Activated CD4-positive, alpha-beta T cell treated with anti-CD3 and anti-CD28 coated beads for 4 hours (primary cell): ENCODE measurements at regions not wholly inside any gene's neighbourhood (a gene's known extent, or its start where the extent isn't known, plus 50 kb on each side); places are given as distances from the start of the nearest gene placed in this dataset.

Experiments used
- DNase-seq, 2 donors: peaks; one replicate each; pipeline ENCODE4 v3.0.0-alpha.2; 2020

- no peak for DNase-seq
Observed at GRCh38 chr16:73878611-73879010, 418.0 kb upstream of the PSMD7 start.

- no peak for DNase-seq
Observed at GRCh38 chr16:73877150-73877549, 419.5 kb upstream of the PSMD7 start.

- no peak for DNase-seq
Observed at GRCh38 chr16:73875996-73876690, 420.5 kb upstream of the PSMD7 start.

GRCh38 chr16:73874324-73874723 lies 422.3 kb upstream of the PSMD7 start:
- no peak for DNase-seq

- DNase-seq = no peak
Observed at GRCh38 chr16:73873643-73874042, 423.0 kb upstream of the PSMD7 start.

- DNase-seq = no peak
Observed at GRCh38 chr16:73872856-73873255, 423.8 kb upstream of the PSMD7 start.

- no peak for DNase-seq
Observed at GRCh38 chr16:73871088-73871733, 425.4 kb upstream of the PSMD7 start.

GRCh38 chr16:73869126-73869525 lies 427.5 kb upstream of the PSMD7 start:
- no peak for DNase-seq

GRCh38 chr16:73864868-73865267 lies 431.7 kb upstream of the PSMD7 start:
- DNase-seq = no peak

- DNase-seq = no peak
Observed at GRCh38 chr16:73858326-73858725, 438.3 kb upstream of the PSMD7 start.

GRCh38 chr16:73853968-73854367 lies 442.6 kb upstream of the PSMD7 start:
- no peak for DNase-seq

- no peak for DNase-seq
Observed at GRCh38 chr16:73852561-73852960, 444.1 kb upstream of the PSMD7 start.

- DNase-seq = no peak
Observed at GRCh38 chr16:73848993-73849392, 447.6 kb upstream of the PSMD7 start.

GRCh38 chr16:73847090-73847489 lies 449.5 kb upstream of the PSMD7 start:
- DNase-seq = no peak

GRCh38 chr16:73846356-73846755 lies 450.3 kb upstream of the PSMD7 start:
- no peak for DNase-seq

- DNase-seq = no peak
Observed at GRCh38 chr16:73846007-73846330, 450.6 kb upstream of the PSMD7 start.

GRCh38 chr16:73845238-73846006 lies 451.2 kb upstream of the PSMD7 start:
- no peak for DNase-seq

- no peak for DNase-seq
Observed at GRCh38 chr16:73840728-73841127, 455.9 kb upstream of the PSMD7 start.

- DNase-seq = no peak
Observed at GRCh38 chr16:73831220-73831619, 465.4 kb upstream of the PSMD7 start.

- DNase-seq = no peak
Observed at GRCh38 chr16:73823205-73823849, 473.3 kb upstream of the PSMD7 start.

GRCh38 chr16:73817526-73818324 lies 478.9 kb upstream of the PSMD7 start:
- DNase-seq = no peak

- no peak for DNase-seq
Observed at GRCh38 chr16:73813527-73813926, 483.1 kb upstream of the PSMD7 start.

GRCh38 chr16:73804456-73804855 lies 492.2 kb upstream of the PSMD7 start:
- DNase-seq = no peak
